ENCODE measurements at regions not wholly inside any gene's neighbourhood (a gene's known extent, or its start where the extent isn't known, plus 50 kb on each side); places are given as distances from the start of the nearest gene placed in this dataset.
"Not testable (repeated sequence)": the region's sequence is repeated elsewhere in the genome, so short reads cannot be mapped to it uniquely, and the experiment has no call there.

GRCh38 chrX:129346574-129346973 lies 176.7 kb downstream of the SMARCA1 start:
- H3K4me3 Mint-ChIP-seq (ENCODE audit: unreplicated experiment): no peak overlapping the region
- no peak overlapping the region for H3K27ac Mint-ChIP-seq (ENCODE audit: unreplicated experiment)
- no peaks in the 10 kb centered on the region for H3K27me3 Mint-ChIP-seq (ENCODE audit: unreplicated experiment)
- DNase-seq: no peak
- H3K36me3 Mint-ChIP-seq (ENCODE audit: unreplicated experiment): no peaks in the 10 kb centered on the region
- H3K4me1 Mint-ChIP-seq (ENCODE audit: low read depth, unreplicated experiment): no peaks in the 10 kb centered on the region
- H3K9me3 Mint-ChIP-seq (ENCODE audit: unreplicated experiment): no peaks in the 10 kb centered on the region
- no peak for TF ChIP-seq CTCF (IDR thresholded peaks at IDR 0.05; ENCODE audit: partially characterized antibody, unreplicated experiment)

GRCh38 chrX:129337264-129337663 lies 186.0 kb downstream of the SMARCA1 start:
- H3K4me1 Mint-ChIP-seq (ENCODE audit: low read depth, unreplicated experiment); H3K27ac Mint-ChIP-seq (ENCODE audit: unreplicated experiment); H3K36me3 Mint-ChIP-seq (ENCODE audit: unreplicated experiment); H3K27me3 Mint-ChIP-seq (ENCODE audit: unreplicated experiment); H3K9me3 Mint-ChIP-seq (ENCODE audit: unreplicated experiment); DNase-seq; H3K4me3 Mint-ChIP-seq (ENCODE audit: unreplicated experiment): not testable (repeated sequence)

GRCh38 chrX:129323115-129323514 lies 200.2 kb downstream of the SMARCA1 start:
- peaks cover 1% of the 10 kb centered on the region for H3K27me3 Mint-ChIP-seq (ENCODE audit: unreplicated experiment)
- no peaks in the 10 kb centered on the region for H3K4me1 Mint-ChIP-seq (ENCODE audit: low read depth, unreplicated experiment)
- no peak for DNase-seq
- no peak overlapping the region for H3K4me3 Mint-ChIP-seq (ENCODE audit: unreplicated experiment)
- H3K9me3 Mint-ChIP-seq (ENCODE audit: unreplicated experiment): peaks cover 2% of the 10 kb centered on the region
- no peak overlapping the region for H3K27ac Mint-ChIP-seq (ENCODE audit: unreplicated experiment)
- H3K36me3 Mint-ChIP-seq (ENCODE audit: unreplicated experiment): no peaks in the 10 kb centered on the region
- no peak for TF ChIP-seq CTCF (IDR thresholded peaks at IDR 0.05; ENCODE audit: partially characterized antibody, unreplicated experiment)

- H3K36me3 Mint-ChIP-seq (ENCODE audit: unreplicated experiment): no peaks in the 10 kb centered on the region
- no peak for DNase-seq
- no peak overlapping the region for H3K4me3 Mint-ChIP-seq (ENCODE audit: unreplicated experiment)
- TF ChIP-seq CTCF (IDR thresholded peaks at IDR 0.05; ENCODE audit: partially characterized antibody, unreplicated experiment): no peak
- no peak overlapping the region for H3K27ac Mint-ChIP-seq (ENCODE audit: unreplicated experiment)
- H3K27me3 Mint-ChIP-seq (ENCODE audit: unreplicated experiment): peaks cover 2% of the 10 kb centered on the region
- no peaks in the 10 kb centered on the region for H3K4me1 Mint-ChIP-seq (ENCODE audit: low read depth, unreplicated experiment)
- peaks cover 3% of the 10 kb centered on the region for H3K9me3 Mint-ChIP-seq (ENCODE audit: unreplicated experiment)
Observed at GRCh38 chrX:129318375-129318774, 204.9 kb downstream of the SMARCA1 start.

GRCh38 chrX:129316461-129316860 lies 206.8 kb downstream of the SMARCA1 start:
- Mint-ChIP-seq H3K4me1 (ENCODE audit: low read depth, unreplicated experiment) (no peaks in the 10 kb centered on the region), H3K27ac (ENCODE audit: unreplicated experiment) (no peak overlapping the region), H3K36me3 (ENCODE audit: unreplicated experiment) (no peaks in the 10 kb centered on the region), H3K27me3 (ENCODE audit: unreplicated experiment) (peaks cover 4% of the 10 kb centered on the region), H3K9me3 (ENCODE audit: unreplicated experiment) (peaks cover 3% of the 10 kb centered on the region), H3K4me3 (ENCODE audit: unreplicated experiment) (no peak overlapping the region)
- no peak for TF ChIP-seq CTCF (IDR thresholded peaks at IDR 0.05; ENCODE audit: partially characterized antibody, unreplicated experiment)
- DNase-seq: no peak

GRCh38 chrX:129310000-129310399 lies 213.3 kb downstream of the SMARCA1 start:
- no peaks in the 10 kb centered on the region for H3K9me3 Mint-ChIP-seq (ENCODE audit: unreplicated experiment)
- H3K4me1 Mint-ChIP-seq (ENCODE audit: low read depth, unreplicated experiment): no peaks in the 10 kb centered on the region
- H3K27ac Mint-ChIP-seq (ENCODE audit: unreplicated experiment): no peak overlapping the region
- H3K36me3 Mint-ChIP-seq (ENCODE audit: unreplicated experiment): no peaks in the 10 kb centered on the region
- no peak for TF ChIP-seq CTCF (IDR thresholded peaks at IDR 0.05; ENCODE audit: partially characterized antibody, unreplicated experiment)
- H3K4me3 Mint-ChIP-seq (ENCODE audit: unreplicated experiment): no peak overlapping the region
- H3K27me3 Mint-ChIP-seq (ENCODE audit: unreplicated experiment): peaks cover 3% of the 10 kb centered on the region
- no peak for DNase-seq
